SU-DHL-6 (cell line): ENCODE measurements at regions not wholly inside any gene's neighbourhood (a gene's known extent, or its start where the extent isn't known, plus 50 kb on each side); places are given as distances from the start of the nearest gene placed in this dataset.

Experiments
- H2AFZ ChIP-seq: fragments of 200-600 bp; sonication (generic); 2 replicates; pipeline ENCODE4 v1.6.1; 2014; ENCODE audit warnings: low read depth, mild to moderate bottlenecking, moderate library complexity, mixed read lengths, antibody characterized with exemption, low read length; ENCODE audit not compliant: severe bottlenecking
- H3F3A ChIP-seq: fragments of 200-600 bp; shearing (Covaris generic); 2 replicates; pipeline ENCODE4 v1.6.0; 2016; ENCODE audit warnings: antibody characterized with exemption, mild to moderate bottlenecking; ENCODE audit not compliant: insufficient read depth
- H3K27ac ChIP-seq: fragments of 200-600 bp; sonication (generic); 2 replicates; pipeline ENCODE4 v1.5.1; 2016; ENCODE audit warnings: low read depth, mild to moderate bottlenecking, low read length, moderate library complexity, mixed read lengths
- H3K27me3 ChIP-seq: fragments of 200-600 bp; sonication (generic), shearing (Covaris generic); 2 replicates; pipeline ENCODE4 v1.6.0; 2014; ENCODE audit warnings: mild to moderate bottlenecking, low read length
- H3K36me3 ChIP-seq: fragments of 200-600 bp; sonication (generic); 2 replicates; pipeline ENCODE4 v1.6.1; 2014; ENCODE audit warnings: mild to moderate bottlenecking, low read length, mixed read lengths
- H3K4me2 ChIP-seq: fragments of 300-600, 200-600 bp; shearing (Covaris generic), sonication (generic); 2 replicates; pipeline ENCODE4 v1.6.0; 2014; ENCODE audit warnings: low read length, low read depth, mild to moderate bottlenecking; ENCODE audit not compliant: poor library complexity, severe bottlenecking
- H3K4me3 ChIP-seq: fragments of 200-600 bp; sonication (generic); 2 replicates; pipeline ENCODE4 v1.5.1; 2014; ENCODE audit warnings: antibody characterized with exemption, low read length, mild to moderate bottlenecking, mixed read lengths; ENCODE audit not compliant: insufficient read depth, poor library complexity, severe bottlenecking
- H3K79me2 ChIP-seq: fragments of 200-600 bp; sonication (generic); 2 replicates; pipeline ENCODE4 v1.6.1; 2014; ENCODE audit warnings: mild to moderate bottlenecking, low read length, moderate library complexity; ENCODE audit not compliant: insufficient read depth
- H3K9ac ChIP-seq: fragments of 200-600 bp; sonication (generic); 2 replicates; pipeline ENCODE4 v1.7.0; 2014; ENCODE audit warnings: mild to moderate bottlenecking, low read length
- H3K9me2 ChIP-seq: fragments of 200-600 bp; sonication (generic); replicated peaks from 2 replicates; pipeline ENCODE4 v1.6.1; 2014; ENCODE audit warnings: low read length; ENCODE audit not compliant: insufficient read depth
- H3K9me3 ChIP-seq: fragments of 200-600 bp; sonication (generic); 2 replicates; pipeline ENCODE4 v1.6.1; 2014; ENCODE audit warnings: low read length, mixed read lengths; ENCODE audit not compliant: insufficient read depth
- H4K20me1 ChIP-seq: fragments of 200-600 bp; sonication (generic); 2 replicates; pipeline ENCODE4 v1.6.1; 2014; ENCODE audit warnings: low read depth, mild to moderate bottlenecking, antibody characterized with exemption, low read length, moderate library complexity, mixed read lengths
- EZH2phosphoT487 ChIP-seq: fragments of 200-600 bp; sonication (generic), shearing (Covaris generic); conservative IDR thresholded peaks from 2 replicates; pipeline ENCODE4 v1.6.1; 2018; ENCODE audit warnings: mild to moderate bottlenecking, antibody characterized with exemption, low read length, moderate library complexity, mixed read lengths
- TF ChIP-seq, protein P1 (sequence below): fragments of 200-600 bp; sonication (generic); IDR thresholded peaks from one replicate; pipeline ENCODE4 v1.5.1; 2017; ENCODE audit warnings: antibody characterized with exemption, mild to moderate bottlenecking, low read length, moderate library complexity; ENCODE audit not compliant: insufficient read depth, poor library complexity, severe bottlenecking

DNA sequence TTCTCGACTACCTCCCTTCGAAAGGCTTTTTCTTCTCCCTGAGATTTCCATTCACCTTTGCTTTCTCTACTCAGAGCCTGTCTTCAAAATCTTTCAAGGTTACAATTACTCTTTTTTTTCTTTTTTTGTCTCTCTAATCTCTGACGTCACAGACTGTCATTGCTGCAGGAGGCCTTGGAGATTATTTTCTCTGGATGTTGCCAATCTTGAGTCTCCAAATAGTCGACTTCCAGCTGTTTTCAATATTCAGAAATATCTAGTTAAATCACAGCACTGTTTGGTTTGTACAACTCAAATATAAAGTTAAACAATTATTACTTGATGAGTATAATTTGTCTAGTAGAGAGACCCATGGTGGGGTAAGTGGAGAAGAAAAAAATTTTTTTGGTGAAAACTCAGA, 359.0 kb upstream of the BOD1L1 start:
- no peaks in the 10 kb centered on the region for H3K9me2 ChIP-seq
- H3K4me2 ChIP-seq: no peak overlapping the region
- no peaks in the 10 kb centered on the region for H3K36me3 ChIP-seq
- H3K79me2 ChIP-seq: no peaks in the 10 kb centered on the region
- no peak overlapping the region for H3K27ac ChIP-seq
- H3K27me3 ChIP-seq: no peaks in the 10 kb centered on the region
- no peak overlapping the region for H3K4me3 ChIP-seq
- TF ChIP-seq EZH2phosphoT487: no peak
- TF ChIP-seq, protein P1, sequence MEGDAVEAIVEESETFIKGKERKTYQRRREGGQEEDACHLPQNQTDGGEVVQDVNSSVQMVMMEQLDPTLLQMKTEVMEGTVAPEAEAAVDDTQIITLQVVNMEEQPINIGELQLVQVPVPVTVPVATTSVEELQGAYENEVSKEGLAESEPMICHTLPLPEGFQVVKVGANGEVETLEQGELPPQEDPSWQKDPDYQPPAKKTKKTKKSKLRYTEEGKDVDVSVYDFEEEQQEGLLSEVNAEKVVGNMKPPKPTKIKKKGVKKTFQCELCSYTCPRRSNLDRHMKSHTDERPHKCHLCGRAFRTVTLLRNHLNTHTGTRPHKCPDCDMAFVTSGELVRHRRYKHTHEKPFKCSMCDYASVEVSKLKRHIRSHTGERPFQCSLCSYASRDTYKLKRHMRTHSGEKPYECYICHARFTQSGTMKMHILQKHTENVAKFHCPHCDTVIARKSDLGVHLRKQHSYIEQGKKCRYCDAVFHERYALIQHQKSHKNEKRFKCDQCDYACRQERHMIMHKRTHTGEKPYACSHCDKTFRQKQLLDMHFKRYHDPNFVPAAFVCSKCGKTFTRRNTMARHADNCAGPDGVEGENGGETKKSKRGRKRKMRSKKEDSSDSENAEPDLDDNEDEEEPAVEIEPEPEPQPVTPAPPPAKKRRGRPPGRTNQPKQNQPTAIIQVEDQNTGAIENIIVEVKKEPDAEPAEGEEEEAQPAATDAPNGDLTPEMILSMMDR: no peak
- H4K20me1 ChIP-seq: no peaks in the 10 kb centered on the region
- no peak overlapping the region for H2AFZ ChIP-seq
- H3F3A ChIP-seq: no peaks in the 10 kb centered on the region
- no peak overlapping the region for H3K9ac ChIP-seq
- H3K9me3 ChIP-seq: no peaks in the 10 kb centered on the region

DNA sequence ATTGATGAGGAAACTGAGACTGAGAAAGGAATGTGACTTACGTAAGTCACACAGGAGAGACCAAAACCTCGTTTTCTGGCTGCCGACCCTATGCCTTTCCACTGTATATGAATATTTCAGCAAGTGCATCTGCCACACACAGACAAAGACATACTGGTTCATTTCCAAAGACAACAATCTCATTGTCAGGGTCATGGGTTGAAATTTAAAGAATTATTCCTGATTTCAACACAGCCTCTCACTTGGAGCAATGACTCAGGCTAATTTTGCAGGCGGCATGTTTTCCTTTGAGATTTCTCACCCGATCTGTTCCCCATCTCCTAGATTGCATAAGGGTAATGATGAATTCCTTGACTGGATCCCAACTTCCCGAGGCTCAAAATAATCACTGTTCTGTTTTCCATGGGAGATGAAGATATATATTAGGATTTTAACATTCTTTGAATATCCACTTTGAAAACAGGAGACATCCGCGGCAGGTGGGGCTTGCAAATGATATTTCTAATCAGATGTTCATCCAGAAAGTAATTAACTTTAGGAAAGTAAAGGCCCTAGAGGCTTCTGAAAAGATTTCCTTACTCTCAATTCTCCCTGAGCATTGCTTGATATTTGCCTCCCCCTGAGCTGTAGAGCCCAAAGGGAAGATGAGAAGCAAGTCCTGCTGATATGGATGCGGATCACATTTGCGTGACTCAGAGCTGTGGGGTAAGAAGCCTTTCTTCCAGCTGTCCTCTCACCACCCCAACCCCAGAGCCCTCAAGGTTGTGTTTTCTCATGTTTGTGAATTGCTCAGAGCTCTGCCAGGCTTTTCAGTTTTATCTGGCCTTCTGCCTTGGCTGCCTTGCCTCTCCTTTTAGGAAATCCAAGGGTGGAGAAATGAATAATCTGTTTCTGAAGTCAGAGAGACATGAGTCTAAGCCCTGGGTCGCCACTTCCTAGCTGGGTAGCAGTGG, 361.1 kb upstream of the BOD1L1 start:
- no peak overlapping the region for H2AFZ ChIP-seq
- no peak overlapping the region for H3K9ac ChIP-seq
- H3F3A ChIP-seq: no peaks in the 10 kb centered on the region
- no peak overlapping the region for H3K4me2 ChIP-seq
- no peaks in the 10 kb centered on the region for H3K9me3 ChIP-seq
- H3K79me2 ChIP-seq: no peaks in the 10 kb centered on the region
- TF ChIP-seq EZH2phosphoT487: no peak
- H4K20me1 ChIP-seq: no peaks in the 10 kb centered on the region
- H3K9me2 ChIP-seq: no peaks in the 10 kb centered on the region
- H3K36me3 ChIP-seq: no peaks in the 10 kb centered on the region
- H3K27ac ChIP-seq: no peak overlapping the region
- H3K27me3 ChIP-seq: no peaks in the 10 kb centered on the region
- no peak overlapping the region for H3K4me3 ChIP-seq

DNA sequence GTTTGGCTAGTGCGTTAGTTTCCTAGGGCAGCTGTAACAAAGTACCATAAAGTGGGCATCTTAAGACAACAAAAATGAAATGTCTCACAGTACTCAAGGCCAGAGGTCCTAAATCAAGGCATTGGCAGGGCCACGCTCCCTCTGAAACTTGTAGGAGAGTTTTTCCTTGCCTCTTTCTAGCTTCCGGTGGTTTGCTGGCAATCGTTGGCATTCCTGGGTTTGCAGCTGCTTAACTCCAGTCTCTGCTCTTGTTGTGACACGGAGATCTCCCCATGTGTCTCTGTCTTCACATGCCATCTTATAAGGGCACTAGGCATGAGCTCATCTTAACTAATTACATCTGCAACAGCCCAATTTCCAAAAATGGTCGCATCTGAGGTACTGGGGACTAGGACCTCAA, 362.0 kb upstream of the BOD1L1 start:
- H4K20me1 ChIP-seq: no peaks in the 10 kb centered on the region
- no peak overlapping the region for H3K4me2 ChIP-seq
- H3K9me2 ChIP-seq: no peaks in the 10 kb centered on the region
- no peaks in the 10 kb centered on the region for H3K27me3 ChIP-seq
- no peaks in the 10 kb centered on the region for H3F3A ChIP-seq
- H3K9ac ChIP-seq: no peak overlapping the region
- no peak overlapping the region for H3K27ac ChIP-seq
- no peaks in the 10 kb centered on the region for H3K79me2 ChIP-seq
- TF ChIP-seq, protein P1: no peak
- TF ChIP-seq EZH2phosphoT487: no peak
- H3K36me3 ChIP-seq: no peaks in the 10 kb centered on the region
- H2AFZ ChIP-seq: no peak overlapping the region
- H3K9me3 ChIP-seq: no peaks in the 10 kb centered on the region
- no peak overlapping the region for H3K4me3 ChIP-seq
